Panc1 (cell line): ENCODE measurements at regions not wholly inside any gene's neighbourhood (a gene's known extent, or its start where the extent isn't known, plus 50 kb on each side); places are given as distances from the start of the nearest gene placed in this dataset.

Source experiments
- ATAC-seq: fragments of 200-7000 bp; cut with Tn5 transposase; 2 replicates; pipeline ENCODE4 v1.9.1; 2020; ENCODE audit warnings: mild to moderate bottlenecking, moderate library complexity
- BruUV-seq: library from RNA; stranded (reverse); fragments of 400-500 nt; replicated peaks from 2 replicates; lab custom pipeline; 2021; lab: Mats Ljungman, UMichigan
- CTCF ChIA-PET: fragments of 300-600 bp; sonication (Branson Sonifier 250); formaldehyde crosslinking; loops from one replicate; lab custom pipeline; 2022; ENCODE audit warnings: antibody characterized with exemption; lab: Charles Lee
- POLR2A ChIA-PET: fragments of 300-600 bp; sonication (Branson Sonifier 250); formaldehyde crosslinking; loops from one replicate; lab custom pipeline; 2022; ENCODE audit warnings: antibody characterized with exemption; lab: Charles Lee
- DNase-seq: peaks from one replicate; pipeline ENCODE4 v3.0.0-alpha.2; 2010; ENCODE audit warnings: low read depth, low spot score
- H3K27ac ChIP-seq: 2 replicates; pipeline ENCODE4 v1.5.1; 2011; ENCODE audit warnings: mild to moderate bottlenecking, low read length, inconsistent platforms
- H3K27me3 ChIP-seq: fragments of 200-500 bp; sonication (Bioruptor generic); 2 replicates; pipeline ENCODE4 v1.6.0; 2014; ENCODE audit warnings: low read length, inconsistent platforms; ENCODE audit not compliant: control insufficient read depth, insufficient read depth
- H3K36me3 ChIP-seq: fragments of 200-500 bp; sonication (Bioruptor generic); 2 replicates; pipeline ENCODE4 v1.5.1; 2014; ENCODE audit warnings: inconsistent platforms, mild to moderate bottlenecking, low read length, moderate library complexity; ENCODE audit not compliant: control insufficient read depth, insufficient read depth
- H3K4me1 ChIP-seq: 2 replicates; pipeline ENCODE4 v1.5.1; 2011; ENCODE audit warnings: inconsistent platforms, mild to moderate bottlenecking, low read length, moderate library complexity; ENCODE audit not compliant: control insufficient read depth, insufficient read depth
- H3K4me3 ChIP-seq, 2 experiments: 2 replicates each; pipeline ENCODE4 v1.5.1; 2011 to 2012; ENCODE audit warnings: low read depth in 2 of 2, low read length in 2 of 2, mild to moderate bottlenecking in 2 of 2, inconsistent platforms in 1 of 2, moderate library complexity in 1 of 2
- H3K9me3 ChIP-seq: fragments of 200-500 bp; sonication (Bioruptor generic); 2 replicates; pipeline ENCODE4 v1.5.1; 2014; ENCODE audit warnings: low read depth, mild to moderate bottlenecking, inconsistent platforms, low read length, moderate library complexity; ENCODE audit not compliant: control insufficient read depth, insufficient read depth
- CTCF ChIP-seq: fragments of 450-650 bp; IDR thresholded peaks from 2 replicates; pipeline ENCODE4 v1.5.1; 2017; ENCODE audit warnings: mild to moderate bottlenecking
- POLR2AphosphoS5 ChIP-seq: IDR thresholded peaks from 2 replicates; pipeline ENCODE4 v1.6.1; 2012; ENCODE audit warnings: mild to moderate bottlenecking, low read depth, low read length, moderate library complexity
- SIN3A ChIP-seq: IDR thresholded peaks from 2 replicates; pipeline ENCODE4 v1.6.1; 2012; ENCODE audit warnings: low read depth, mild to moderate bottlenecking, low read length, moderate library complexity, borderline replicate concordance; ENCODE audit not compliant: insufficient read depth
- TCF7L2 ChIP-seq: IDR thresholded peaks from 2 replicates; pipeline ENCODE4 v1.6.1; 2011; ENCODE audit warnings: mild to moderate bottlenecking, low read depth, low read length, inconsistent platforms
- in situ Hi-C: cut with HindIII; loops from 2 replicates; pipeline ENCODE4 v1.10.0; 2016; ENCODE audit warnings: low sequenced_read_pairs, low pct_unique_long_range_greater_than_20kb
- intact Hi-C: fragments of 100-400 bp; cut with micrococcal nuclease; formaldehyde crosslinking; loops from one replicate; pipeline ENCODE4 v1.10.0; 2022; ENCODE audit not compliant: unreplicated experiment
- TF ChIP-seq, protein P1 (sequence below), 2 experiments: IDR thresholded peaks; 2 replicates each; pipeline ENCODE4 v1.6.1; 2011 to 2012; ENCODE audit warnings: low read depth in 2 of 2, control low read depth in 1 of 2, low read length in 1 of 2, mild to moderate bottlenecking in 1 of 2, moderate library complexity in 1 of 2; ENCODE audit not compliant: insufficient read depth in 1 of 2

- CTCF ChIA-PET: interaction anchor here (0.5 kb wide), 1 partner anchor 719 kb away, joined by 3 read pairs; no protein-coding TSS in a partner anchor
- POLR2A ChIA-PET: no interaction called here
- no peak overlapping the region for H3K4me3 ChIP-seq
Measured at GRCh38 chr7:25844102-25844870, 307.7 kb upstream of the NFE2L3 start.

GRCh38 chr7:25845464-25845863 lies 306.5 kb upstream of the NFE2L3 start:
- no TSS peak for BruUV-seq
- intact Hi-C loops: loop anchor here (5.0 to 10.0 kb wide), 2 partner anchors 111 to 453 kb away; no protein-coding TSS in a partner anchor

More at GRCh38 chr7:25844102-25844870, 307.7 kb upstream of the NFE2L3 start:
- no TSS peak for BruUV-seq
- no peaks in the 10 kb centered on the region for H3K9me3 ChIP-seq
- no peaks in the 10 kb centered on the region for H3K27me3 ChIP-seq
- H3K27ac ChIP-seq: no peak overlapping the region
- intact Hi-C loops (loop anchor here (10.0 kb wide), 1 partner anchor 109 kb away; no protein-coding TSS in a partner anchor), in situ Hi-C loops (no loop called here)
- no peaks in the 10 kb centered on the region for H3K36me3 ChIP-seq
- H3K4me1 ChIP-seq: no peaks in the 10 kb centered on the region
- ATAC-seq: no peak
- TF ChIP-seq, protein P1, sequence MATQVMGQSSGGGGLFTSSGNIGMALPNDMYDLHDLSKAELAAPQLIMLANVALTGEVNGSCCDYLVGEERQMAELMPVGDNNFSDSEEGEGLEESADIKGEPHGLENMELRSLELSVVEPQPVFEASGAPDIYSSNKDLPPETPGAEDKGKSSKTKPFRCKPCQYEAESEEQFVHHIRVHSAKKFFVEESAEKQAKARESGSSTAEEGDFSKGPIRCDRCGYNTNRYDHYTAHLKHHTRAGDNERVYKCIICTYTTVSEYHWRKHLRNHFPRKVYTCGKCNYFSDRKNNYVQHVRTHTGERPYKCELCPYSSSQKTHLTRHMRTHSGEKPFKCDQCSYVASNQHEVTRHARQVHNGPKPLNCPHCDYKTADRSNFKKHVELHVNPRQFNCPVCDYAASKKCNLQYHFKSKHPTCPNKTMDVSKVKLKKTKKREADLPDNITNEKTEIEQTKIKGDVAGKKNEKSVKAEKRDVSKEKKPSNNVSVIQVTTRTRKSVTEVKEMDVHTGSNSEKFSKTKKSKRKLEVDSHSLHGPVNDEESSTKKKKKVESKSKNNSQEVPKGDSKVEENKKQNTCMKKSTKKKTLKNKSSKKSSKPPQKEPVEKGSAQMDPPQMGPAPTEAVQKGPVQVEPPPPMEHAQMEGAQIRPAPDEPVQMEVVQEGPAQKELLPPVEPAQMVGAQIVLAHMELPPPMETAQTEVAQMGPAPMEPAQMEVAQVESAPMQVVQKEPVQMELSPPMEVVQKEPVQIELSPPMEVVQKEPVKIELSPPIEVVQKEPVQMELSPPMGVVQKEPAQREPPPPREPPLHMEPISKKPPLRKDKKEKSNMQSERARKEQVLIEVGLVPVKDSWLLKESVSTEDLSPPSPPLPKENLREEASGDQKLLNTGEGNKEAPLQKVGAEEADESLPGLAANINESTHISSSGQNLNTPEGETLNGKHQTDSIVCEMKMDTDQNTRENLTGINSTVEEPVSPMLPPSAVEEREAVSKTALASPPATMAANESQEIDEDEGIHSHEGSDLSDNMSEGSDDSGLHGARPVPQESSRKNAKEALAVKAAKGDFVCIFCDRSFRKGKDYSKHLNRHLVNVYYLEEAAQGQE (IDR thresholded peaks at IDR 0.05; ENCODE audit: insufficient read depth in 1 of 2, low read depth in 2 of 2, low read length in 1 of 2): no peak
- TF ChIP-seq SIN3A (no peak), CTCF (no peak), TCF7L2 (no peak), POLR2AphosphoS5 (no peak)
- no peak for DNase-seq

More at GRCh38 chr7:25845464-25845863, 306.5 kb upstream of the NFE2L3 start:
- H3K27me3 ChIP-seq: no peaks in the 10 kb centered on the region
- TF ChIP-seq TCF7L2: no peak
- TF ChIP-seq POLR2AphosphoS5: no peak
- TF ChIP-seq CTCF: no peak
- no peak for TF ChIP-seq SIN3A
- TF ChIP-seq, protein P1 (IDR thresholded peaks at IDR 0.05; ENCODE audit: insufficient read depth in 1 of 2, low read depth in 2 of 2, low read length in 1 of 2): no peak
- CTCF ChIA-PET: interaction anchor here (0.9 kb wide), 1 partner anchor 1698 kb away, joined by 3 read pairs; no protein-coding TSS in a partner anchor
- POLR2A ChIA-PET: no interaction called here
- H3K27ac ChIP-seq: no peak overlapping the region
- no peaks in the 10 kb centered on the region for H3K36me3 ChIP-seq
- H3K4me3 ChIP-seq: no peak overlapping the region
- no peak for DNase-seq
- no peak for ATAC-seq
- H3K4me1 ChIP-seq: no peaks in the 10 kb centered on the region
- in situ Hi-C loops: no loop called here
- H3K9me3 ChIP-seq: no peaks in the 10 kb centered on the region
